ENCODE measurements at regions not wholly inside any gene's neighbourhood (a gene's known extent, or its start where the extent isn't known, plus 50 kb on each side); places are given as distances from the start of the nearest gene placed in this dataset.

DNA sequence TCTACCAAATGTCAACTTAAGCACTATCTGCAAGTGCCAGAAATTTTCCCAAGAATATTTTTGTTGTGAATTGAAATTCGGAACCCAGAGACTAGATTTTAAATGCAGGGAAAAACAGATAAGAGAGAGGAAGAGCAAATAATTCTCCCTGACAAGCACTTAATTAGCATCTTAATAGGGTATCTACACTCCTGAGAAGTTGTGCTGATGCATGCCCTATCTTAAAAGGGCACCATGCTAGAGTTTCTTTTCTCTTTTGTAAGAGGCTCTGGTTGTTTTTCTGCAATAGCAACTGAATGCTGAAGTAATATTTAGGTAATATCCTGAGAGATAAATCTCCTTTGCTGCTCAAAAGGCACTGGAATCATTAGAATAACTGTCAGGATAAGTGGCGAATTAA is 139.9 kb upstream of the UGT8 start:
- no peaks in the 10 kb centered on the region for H3K36me3 ChIP-seq (ENCODE audit: control insufficient read depth, insufficient read depth, low read length)
- DNase-seq = no peak
- no peaks in the 10 kb centered on the region for H3K27me3 ChIP-seq (ENCODE audit: control insufficient read depth, insufficient read depth, low read length)
- no CpG with 5 or more reads among the region's 2 CpGs for WGBS (ENCODE audit: insufficient coverage)
- H3K4me3 ChIP-seq (ENCODE audit: low read length) = no peak overlapping the region
- no peaks in the 10 kb centered on the region for H3K9me3 ChIP-seq (replicated peaks; ENCODE audit: control insufficient read depth, low read depth, low read length)
- H3K4me1 ChIP-seq (ENCODE audit: control insufficient read depth, insufficient read depth, low read length) = no peaks in the 10 kb centered on the region
- H3K27ac ChIP-seq (ENCODE audit: low read length) = no peak overlapping the region

DNA sequence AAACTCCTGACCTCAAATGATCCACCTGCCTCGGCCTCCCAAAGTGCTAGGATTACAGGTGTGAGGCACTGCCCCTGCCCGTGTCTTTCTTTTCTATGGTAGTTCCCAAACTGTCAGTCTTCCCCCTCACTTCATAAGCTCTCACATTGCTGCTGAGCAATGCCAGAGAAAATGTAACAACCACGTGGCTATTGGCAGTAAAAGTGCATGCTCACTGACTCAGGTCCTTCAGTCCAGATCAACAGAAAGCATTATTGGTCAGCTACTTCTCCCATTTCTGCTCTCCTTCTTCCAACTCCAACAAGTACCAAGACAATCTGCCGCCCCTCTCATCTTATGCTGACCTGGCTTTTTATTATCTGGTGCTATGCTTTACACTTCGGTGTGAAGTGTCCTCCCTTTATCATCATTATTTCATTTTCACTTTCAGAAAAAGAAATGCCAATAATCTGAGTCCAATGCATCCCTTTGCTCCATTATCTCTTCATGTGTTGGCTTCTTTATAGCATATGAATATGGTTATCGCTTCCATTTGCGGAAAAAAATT is 133.8 kb upstream of the UGT8 start:
- Histone ChIP-seq H3K9me3 (replicated peaks; ENCODE audit: control insufficient read depth, low read depth, low read length) (no peaks in the 10 kb centered on the region), H3K27ac (ENCODE audit: low read length) (no peak overlapping the region), H3K27me3 (ENCODE audit: control insufficient read depth, insufficient read depth, low read length) (no peaks in the 10 kb centered on the region), H3K4me1 (ENCODE audit: control insufficient read depth, insufficient read depth, low read length) (no peaks in the 10 kb centered on the region), H3K36me3 (ENCODE audit: control insufficient read depth, insufficient read depth, low read length) (no peaks in the 10 kb centered on the region), H3K4me3 (ENCODE audit: low read length) (no peak overlapping the region)
- DNase-seq = peak; percentile 1
- WGBS (ENCODE audit: insufficient coverage) = 80% methylated on average over 5 of the region's 7 CpGs

DNA sequence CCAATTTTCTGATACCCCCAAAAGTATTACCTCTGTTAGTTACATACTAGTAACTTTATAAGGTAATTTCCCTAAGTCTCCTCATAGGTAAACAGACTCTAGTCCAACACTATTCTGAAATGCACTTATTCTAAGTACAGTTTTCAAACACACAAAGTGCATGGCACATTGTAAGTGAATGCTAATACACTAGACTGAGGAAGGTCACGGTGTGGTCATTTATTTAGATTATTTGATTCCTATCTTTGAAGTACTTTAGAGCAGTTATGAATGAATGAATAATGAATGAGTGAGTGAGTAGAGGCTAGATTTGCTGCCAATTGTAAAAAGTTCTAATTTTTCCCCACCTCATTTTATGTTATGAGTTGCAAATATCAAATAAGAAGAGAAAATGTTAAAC is 132.8 kb upstream of the UGT8 start:
- Histone ChIP-seq H3K36me3 (ENCODE audit: control insufficient read depth, insufficient read depth, low read length) (no peaks in the 10 kb centered on the region), H3K4me3 (ENCODE audit: low read length) (no peak overlapping the region), H3K4me1 (ENCODE audit: control insufficient read depth, insufficient read depth, low read length) (no peaks in the 10 kb centered on the region), H3K27ac (ENCODE audit: low read length) (no peak overlapping the region), H3K9me3 (replicated peaks; ENCODE audit: control insufficient read depth, low read depth, low read length) (no peaks in the 10 kb centered on the region), H3K27me3 (ENCODE audit: control insufficient read depth, insufficient read depth, low read length) (no peaks in the 10 kb centered on the region)
- no peak for DNase-seq
- WGBS (ENCODE audit: insufficient coverage) = no CpG with 5 or more reads among the region's 1 CpG

DNA sequence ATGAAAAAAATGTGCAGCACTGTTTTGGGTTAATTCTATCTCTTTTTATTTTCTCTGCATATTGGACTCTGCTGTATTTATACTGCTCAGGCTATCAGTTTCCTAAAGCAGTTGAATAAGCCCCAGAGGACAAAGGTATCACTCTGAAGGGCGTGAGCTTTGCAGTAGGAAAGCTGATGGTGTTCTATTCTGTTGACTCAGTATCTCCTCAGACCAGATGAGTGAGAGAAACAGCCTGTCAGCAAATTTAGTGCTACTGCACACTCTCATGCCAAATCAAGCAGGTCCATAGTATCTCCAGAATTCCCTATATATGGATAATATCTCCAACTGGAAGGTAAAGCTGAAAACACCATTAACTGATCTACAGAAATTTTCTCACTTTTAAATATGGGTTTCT is 132.3 kb upstream of the UGT8 start:
- Histone ChIP-seq H3K9me3 (replicated peaks; ENCODE audit: control insufficient read depth, low read depth, low read length) (no peaks in the 10 kb centered on the region), H3K27me3 (ENCODE audit: control insufficient read depth, insufficient read depth, low read length) (no peaks in the 10 kb centered on the region), H3K4me1 (ENCODE audit: control insufficient read depth, insufficient read depth, low read length) (no peaks in the 10 kb centered on the region), H3K36me3 (ENCODE audit: control insufficient read depth, insufficient read depth, low read length) (no peaks in the 10 kb centered on the region), H3K27ac (ENCODE audit: low read length) (no peak overlapping the region), H3K4me3 (ENCODE audit: low read length) (no peak overlapping the region)
- no peak for DNase-seq
- no CpG with 5 or more reads among the region's 1 CpG for WGBS (ENCODE audit: insufficient coverage)

DNA sequence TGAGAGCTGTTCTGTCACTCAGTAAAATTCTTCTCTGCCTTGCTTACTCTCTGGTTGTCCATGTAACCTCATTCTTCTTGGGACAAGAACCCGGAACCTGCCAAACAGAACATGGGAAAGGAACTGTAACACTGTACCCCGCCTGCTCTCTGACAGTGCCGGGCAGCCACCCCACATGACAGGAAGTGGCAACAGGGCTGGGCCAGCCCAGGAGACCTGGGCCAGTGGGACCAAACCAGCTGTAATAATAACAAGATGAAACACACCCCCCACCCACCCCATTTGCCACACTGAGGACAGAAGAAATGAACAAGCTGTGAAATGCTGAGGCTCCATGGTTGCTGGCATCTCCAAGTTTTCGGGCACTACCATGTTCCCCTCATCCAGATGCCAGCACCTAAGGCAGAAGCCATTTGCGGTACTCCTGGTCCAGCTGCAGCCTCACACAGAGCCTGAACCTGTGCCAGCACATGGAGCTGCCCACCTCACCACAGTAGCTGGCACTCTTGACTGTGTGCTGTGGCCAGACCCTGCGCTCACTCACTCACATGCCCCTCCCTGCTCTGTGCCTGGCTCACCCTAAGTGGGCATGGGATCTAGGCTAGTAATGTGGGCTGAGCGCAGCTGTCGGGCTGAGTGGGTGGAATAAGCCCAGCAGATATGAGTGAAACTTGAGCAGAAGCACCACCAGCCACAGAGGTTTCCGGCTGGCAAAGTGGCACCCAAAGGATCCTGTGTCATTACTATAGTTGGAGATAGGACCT is 126.2 kb upstream of the UGT8 start:
- peak; percentile 1 for DNase-seq
- Histone ChIP-seq H3K27me3 (ENCODE audit: control insufficient read depth, insufficient read depth, low read length) (no peaks in the 10 kb centered on the region), H3K27ac (ENCODE audit: low read length) (no peak overlapping the region), H3K4me3 (ENCODE audit: low read length) (no peak overlapping the region), H3K4me1 (ENCODE audit: control insufficient read depth, insufficient read depth, low read length) (no peaks in the 10 kb centered on the region), H3K9me3 (replicated peaks; ENCODE audit: control insufficient read depth, low read depth, low read length) (no peaks in the 10 kb centered on the region), H3K36me3 (ENCODE audit: control insufficient read depth, insufficient read depth, low read length) (no peaks in the 10 kb centered on the region)
- 85% methylated on average over 5 of the region's 9 CpGs for WGBS (ENCODE audit: insufficient coverage)

DNA sequence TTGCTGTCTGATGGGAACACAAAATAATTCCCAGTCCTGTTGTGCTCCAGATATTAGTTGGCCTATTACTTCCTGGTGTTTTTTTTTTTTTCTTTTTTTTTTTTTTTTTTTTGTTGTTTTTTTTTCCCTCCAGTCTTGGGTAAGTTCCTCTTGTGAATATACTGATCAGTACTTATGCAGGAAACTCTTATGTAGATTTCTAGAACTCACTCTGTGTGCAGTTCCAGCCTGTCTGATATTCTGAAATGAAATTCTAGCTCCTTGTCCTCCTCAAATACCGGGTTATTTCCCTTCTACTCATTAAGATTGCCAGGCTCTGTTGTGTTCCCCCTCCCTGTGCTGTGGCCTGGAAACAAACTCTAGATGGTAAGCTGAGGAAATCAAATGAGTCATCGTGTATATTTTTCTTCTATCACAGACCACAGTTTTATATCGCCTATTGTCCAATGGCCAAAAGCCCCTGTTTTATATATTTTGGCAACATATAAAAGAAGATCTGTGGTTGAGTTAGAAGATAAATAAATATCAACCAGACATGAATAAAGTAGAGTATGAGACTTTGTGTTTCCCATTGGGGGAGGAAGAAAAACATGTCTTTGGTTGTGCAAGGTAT is 124.3 kb upstream of the UGT8 start:
- no peak overlapping the region for H3K4me3 ChIP-seq (ENCODE audit: low read length)
- WGBS (ENCODE audit: insufficient coverage) = no CpG with 5 or more reads among the region's 3 CpGs
- DNase-seq = no peak

DNA sequence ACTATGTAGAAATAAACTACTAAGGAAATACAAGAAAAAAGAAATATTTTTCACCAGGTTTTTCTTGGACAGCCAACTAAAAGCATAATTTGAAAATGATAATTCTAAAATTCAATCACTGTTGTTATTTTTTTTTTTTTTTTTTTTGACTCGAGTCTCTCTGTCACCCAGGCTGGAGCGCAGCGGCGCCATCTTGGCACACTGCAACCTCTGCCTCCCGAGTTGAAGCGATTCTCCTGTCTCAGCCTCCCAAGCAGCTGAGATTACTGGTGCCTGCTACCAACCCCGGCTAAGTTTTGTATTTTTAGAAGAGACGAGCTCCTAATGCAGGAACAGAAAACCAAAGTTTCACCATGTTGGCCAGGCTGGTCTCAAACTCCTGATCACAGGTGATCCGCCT is 122.3 kb upstream of the UGT8 start:
- Histone ChIP-seq H3K4me1 (ENCODE audit: control insufficient read depth, insufficient read depth, low read length) (no peaks in the 10 kb centered on the region), H3K9me3 (replicated peaks; ENCODE audit: control insufficient read depth, low read depth, low read length) (no peaks in the 10 kb centered on the region), H3K27me3 (ENCODE audit: control insufficient read depth, insufficient read depth, low read length) (no peaks in the 10 kb centered on the region), H3K36me3 (ENCODE audit: control insufficient read depth, insufficient read depth, low read length) (no peaks in the 10 kb centered on the region), H3K4me3 (ENCODE audit: low read length) (no peak overlapping the region), H3K27ac (ENCODE audit: low read length) (no peak overlapping the region)
- WGBS (ENCODE audit: insufficient coverage) = 88% methylated on average over 3 of the region's 9 CpGs
- no peak for DNase-seq

More for the DNA sequence above, 124.3 kb upstream of the UGT8 start:
- no peaks in the 10 kb centered on the region for H3K36me3 ChIP-seq (ENCODE audit: control insufficient read depth, insufficient read depth, low read length)
- no peak overlapping the region for H3K27ac ChIP-seq (ENCODE audit: low read length)
- H3K9me3 ChIP-seq (replicated peaks; ENCODE audit: control insufficient read depth, low read depth, low read length) = no peaks in the 10 kb centered on the region
- no peaks in the 10 kb centered on the region for H3K4me1 ChIP-seq (ENCODE audit: control insufficient read depth, insufficient read depth, low read length)
- H3K27me3 ChIP-seq (ENCODE audit: control insufficient read depth, insufficient read depth, low read length) = no peaks in the 10 kb centered on the region

DNA sequence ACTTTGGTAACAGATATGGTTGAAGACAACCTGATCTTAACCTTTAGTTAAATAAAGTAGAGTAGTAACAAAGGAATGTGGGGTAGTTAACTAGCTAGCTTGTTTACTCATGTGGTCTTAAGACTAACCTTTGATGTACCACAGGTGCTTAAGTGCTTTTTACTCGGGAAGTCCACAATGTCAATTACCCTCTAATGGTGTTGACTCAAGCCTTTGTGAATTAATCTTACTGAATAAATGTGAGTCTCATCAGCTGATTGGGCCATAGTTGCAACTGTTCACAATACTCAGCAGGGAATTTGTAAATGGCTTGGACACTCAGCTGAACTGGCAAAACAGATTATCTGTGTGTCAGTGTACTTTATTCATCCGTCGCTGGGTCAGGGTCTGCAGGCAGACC is 119.0 kb upstream of the UGT8 start:
- Histone ChIP-seq H3K36me3 (ENCODE audit: control insufficient read depth, insufficient read depth, low read length) (no peaks in the 10 kb centered on the region), H3K27ac (ENCODE audit: low read length) (no peak overlapping the region), H3K27me3 (ENCODE audit: control insufficient read depth, insufficient read depth, low read length) (no peaks in the 10 kb centered on the region), H3K9me3 (replicated peaks; ENCODE audit: control insufficient read depth, low read depth, low read length) (no peaks in the 10 kb centered on the region), H3K4me1 (ENCODE audit: control insufficient read depth, insufficient read depth, low read length) (no peaks in the 10 kb centered on the region), H3K4me3 (ENCODE audit: low read length) (no peak overlapping the region)
- WGBS (ENCODE audit: insufficient coverage) = 89% methylated on average over 2 of the region's 3 CpGs
- no peak for DNase-seq

DNA sequence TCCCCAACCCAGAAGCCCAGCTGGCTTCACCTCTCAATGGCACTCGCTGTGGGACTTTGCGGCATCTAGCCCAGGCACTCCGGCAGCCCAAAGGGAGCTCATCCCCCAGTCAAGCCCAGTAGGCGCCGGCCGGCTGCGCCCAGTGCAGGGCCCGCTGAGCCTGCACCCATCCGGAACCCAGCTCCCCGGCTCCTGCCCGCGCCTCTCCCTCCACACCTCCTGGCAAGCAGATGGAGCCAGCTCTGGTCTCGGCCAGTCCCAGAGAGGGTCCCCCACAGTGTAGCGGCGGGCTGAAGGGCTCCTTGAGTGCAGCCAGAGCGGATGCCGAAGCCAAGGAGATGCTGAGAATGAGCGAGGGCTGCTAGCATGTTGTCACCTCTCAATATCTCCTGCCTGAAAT is 116.8 kb upstream of the UGT8 start:
- Histone ChIP-seq H3K9me3 (replicated peaks; ENCODE audit: control insufficient read depth, low read depth, low read length) (no peaks in the 10 kb centered on the region), H3K36me3 (ENCODE audit: control insufficient read depth, insufficient read depth, low read length) (no peaks in the 10 kb centered on the region), H3K4me1 (ENCODE audit: control insufficient read depth, insufficient read depth, low read length) (no peaks in the 10 kb centered on the region), H3K27me3 (ENCODE audit: control insufficient read depth, insufficient read depth, low read length) (no peaks in the 10 kb centered on the region), H3K27ac (ENCODE audit: low read length) (no peak overlapping the region), H3K4me3 (ENCODE audit: low read length) (no peak overlapping the region)
- WGBS (ENCODE audit: insufficient coverage) = 91% methylated on average over 17 of the region's 18 CpGs
- no peak for DNase-seq

DNA sequence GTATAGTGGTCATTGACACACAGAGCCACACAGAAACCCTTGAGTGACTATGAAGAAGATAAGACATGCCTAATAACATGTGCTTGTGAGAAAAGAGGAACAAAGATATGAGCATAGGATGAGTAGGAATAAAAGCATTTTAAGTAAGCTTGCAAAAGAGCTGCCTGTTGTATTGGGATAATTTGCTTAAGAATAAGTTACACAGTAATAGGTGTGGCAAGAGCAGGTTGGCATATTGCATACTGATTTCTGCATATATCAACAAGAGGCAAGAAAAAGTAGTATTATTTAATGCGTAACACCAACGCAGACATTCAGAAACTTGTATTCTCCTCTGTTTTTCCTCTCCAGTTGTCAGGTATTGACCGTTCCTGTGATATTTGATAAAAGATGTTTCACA is 111.5 kb upstream of the UGT8 start:
- Histone ChIP-seq H3K27ac (ENCODE audit: low read length) (no peak overlapping the region), H3K4me3 (ENCODE audit: low read length) (no peak overlapping the region), H3K9me3 (replicated peaks; ENCODE audit: control insufficient read depth, low read depth, low read length) (no peaks in the 10 kb centered on the region), H3K27me3 (ENCODE audit: control insufficient read depth, insufficient read depth, low read length) (no peaks in the 10 kb centered on the region), H3K36me3 (ENCODE audit: control insufficient read depth, insufficient read depth, low read length) (no peaks in the 10 kb centered on the region), H3K4me1 (ENCODE audit: control insufficient read depth, insufficient read depth, low read length) (no peaks in the 10 kb centered on the region)
- no CpG with 5 or more reads among the region's 3 CpGs for WGBS (ENCODE audit: insufficient coverage)
- no peak for DNase-seq
